HPDE6-E6E7 (cell line): ENCODE measurements at regions not wholly inside any gene's neighbourhood (a gene's known extent, or its start where the extent isn't known, plus 50 kb on each side); places are given as distances from the start of the nearest gene placed in this dataset.
A peak's percentile ranks its signal among the peaks of the same experiment; 100 is the strongest.

Experiments
- DNase-seq: peaks from one replicate; pipeline ENCODE4 v3.0.0; 2011; ENCODE audit warnings: missing footprints; ENCODE audit errors: extremely low spot score

GRCh38 chr16:72332926-72333325 lies 161.0 kb upstream of the PMFBP1 start:
- DNase-seq, result no peak

DNA sequence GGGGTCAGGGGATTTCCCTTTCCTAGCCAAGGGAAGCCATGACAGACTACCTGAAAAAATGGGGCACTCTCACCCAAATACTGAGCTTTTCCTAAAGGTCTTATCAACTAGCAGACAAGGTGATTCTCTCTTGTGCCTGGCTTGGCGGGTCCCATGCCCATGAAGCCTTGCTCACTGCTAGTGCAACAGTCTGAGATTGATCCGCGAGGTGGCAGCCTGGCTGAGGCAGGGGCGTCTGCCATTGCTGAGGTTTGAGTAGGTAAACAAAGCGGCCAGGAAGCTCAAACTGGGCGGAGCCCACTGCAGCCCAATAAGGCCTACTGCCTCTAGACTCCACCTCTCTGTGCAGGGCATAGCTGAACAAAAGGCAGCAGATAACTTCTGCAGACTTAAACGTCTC lies 152.6 kb upstream of the PMFBP1 start:
- no peak for DNase-seq

DNA sequence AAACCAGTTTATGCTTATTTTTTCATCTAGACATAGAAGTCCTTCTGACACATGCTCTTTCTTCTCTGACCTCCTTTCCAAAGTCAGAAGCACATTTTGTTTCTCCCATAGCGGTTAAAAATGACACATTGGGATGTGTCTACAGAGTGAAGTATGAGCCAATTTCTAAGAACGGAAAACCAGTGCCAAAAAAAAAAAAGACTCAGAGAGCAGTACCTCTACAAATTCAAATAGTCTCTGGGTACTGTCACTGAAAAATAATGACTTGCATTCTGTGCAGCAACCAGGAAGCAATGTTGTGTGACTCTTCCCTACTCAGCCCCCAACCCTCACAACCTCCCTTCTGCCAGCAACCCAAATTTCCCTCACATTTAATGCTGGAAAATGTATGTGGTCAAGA lies 145.5 kb upstream of the PMFBP1 start:
- no peak for DNase-seq

- no peak for DNase-seq
These were observed 141.9 kb upstream of the PMFBP1 start for GRCh38 chr16:72313903-72314302.

DNA sequence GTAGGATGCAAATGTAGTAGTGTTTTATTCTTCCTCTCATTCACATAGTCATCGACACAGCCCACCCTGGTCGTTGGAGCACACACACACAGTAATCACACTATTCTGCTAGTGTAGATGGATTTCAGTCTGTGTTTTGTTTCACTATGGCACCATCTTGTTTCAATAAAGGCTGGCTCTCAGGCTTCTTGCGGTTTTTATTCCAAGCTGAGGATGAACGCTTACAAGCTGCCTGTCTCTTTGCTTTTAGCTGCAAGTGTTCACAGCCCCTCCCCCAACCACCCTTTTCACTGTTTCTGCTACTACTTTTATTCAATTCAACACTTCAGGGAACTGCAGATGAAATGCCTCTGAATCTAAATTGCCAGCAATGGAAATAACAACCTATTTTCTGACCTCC lies 140.9 kb upstream of the PMFBP1 start:
- DNase-seq, result no peak

DNA sequence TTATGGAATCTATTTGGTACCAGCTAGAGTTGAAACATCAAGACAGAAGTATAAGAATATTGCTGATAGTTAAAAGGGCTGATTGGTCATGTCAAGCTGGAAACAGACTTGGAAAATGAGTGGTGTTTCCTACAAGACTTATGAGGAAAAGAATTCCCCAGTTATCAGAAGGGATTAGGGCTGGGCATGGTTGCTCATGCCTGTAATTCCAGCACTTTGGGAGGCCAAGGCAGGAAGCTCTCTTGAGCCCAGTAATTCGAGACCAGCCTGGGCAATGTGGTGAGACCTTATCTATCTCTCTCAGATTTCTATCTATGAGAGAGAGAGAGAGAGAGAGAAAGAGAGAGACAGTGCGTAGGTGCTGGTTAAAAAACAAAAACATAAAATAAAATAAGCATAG lies 139.5 kb upstream of the PMFBP1 start:
- no peak for DNase-seq

- no peak for DNase-seq
These were observed 137.0 kb upstream of the PMFBP1 start for GRCh38 chr16:72309001-72309400.

DNA sequence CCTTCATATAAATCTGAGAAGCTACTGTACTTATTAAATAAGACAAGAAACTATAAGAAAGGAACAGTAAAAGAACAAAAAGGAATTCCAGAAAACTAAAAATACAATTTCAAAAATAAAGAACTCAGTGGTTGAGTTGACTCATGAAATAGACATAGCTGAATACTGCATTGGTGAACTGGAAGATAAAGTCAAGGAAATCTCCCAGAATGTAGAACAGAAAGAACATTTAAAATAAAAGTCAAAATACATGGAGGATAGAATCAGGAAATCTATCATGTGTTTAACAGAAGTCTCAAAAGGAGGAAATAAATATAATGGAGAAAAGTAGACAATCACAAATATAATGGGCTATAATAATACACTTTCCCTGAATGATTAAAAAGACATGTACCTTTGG lies 136.4 kb upstream of the PMFBP1 start:
- DNase-seq, result no peak

DNA sequence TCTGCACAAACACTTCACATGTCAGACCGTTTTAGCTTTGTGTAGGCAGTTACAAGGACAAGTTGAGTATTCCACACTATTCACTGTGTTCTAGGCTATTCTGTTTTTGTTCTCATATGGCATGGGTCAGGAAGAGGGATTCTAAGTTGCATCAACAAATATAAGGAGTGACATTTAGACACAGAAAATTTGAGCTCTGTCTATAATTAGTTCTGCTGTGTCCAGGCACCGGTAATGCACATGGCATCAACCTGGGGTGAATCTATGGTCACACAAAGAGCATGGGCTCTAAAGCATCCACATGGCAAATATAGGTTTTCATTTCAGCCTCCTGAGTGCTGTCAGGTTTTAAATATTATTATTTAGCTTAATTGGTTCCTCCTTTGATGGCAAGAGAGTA lies 130.4 kb upstream of the PMFBP1 start:
- no peak for DNase-seq

DNA sequence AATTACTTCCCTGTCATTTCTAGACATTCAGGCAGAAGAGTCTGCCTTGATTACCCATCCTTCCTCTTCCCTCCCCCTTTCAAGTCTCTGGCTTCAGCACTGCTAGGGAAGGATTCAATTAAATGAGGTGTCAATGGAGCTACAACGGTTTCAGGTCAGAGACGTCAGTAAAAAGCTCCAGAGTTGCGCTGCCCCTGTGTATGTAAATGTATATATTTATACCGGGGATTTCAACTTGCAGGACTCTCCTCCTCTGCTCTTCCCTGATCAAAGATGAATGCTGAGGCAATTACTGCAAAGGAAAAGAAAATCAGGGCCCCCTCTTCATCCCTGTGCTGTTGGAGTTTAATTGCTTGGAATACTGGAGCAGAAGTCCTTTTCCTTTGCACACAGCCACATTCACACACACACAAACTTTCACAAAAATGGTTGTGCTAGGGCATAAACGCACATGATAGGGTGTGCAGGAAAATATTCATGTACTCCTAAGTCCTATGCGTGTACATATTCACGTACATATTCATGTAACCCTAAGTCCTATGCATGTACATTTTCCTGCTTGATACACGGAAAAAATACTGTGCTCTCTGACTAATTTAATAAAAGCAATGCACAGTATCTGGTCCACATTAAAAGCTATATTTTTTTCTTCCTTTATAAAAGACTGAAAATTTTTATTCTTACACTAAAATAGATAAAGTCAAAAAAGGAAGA lies 129.7 kb upstream of the PMFBP1 start:
- no peak for DNase-seq

- DNase-seq, result no peak
These were observed 128.9 kb upstream of the PMFBP1 start for GRCh38 chr16:72300892-72301291.

GRCh38 chr16:72299684-72300243 lies 127.8 kb upstream of the PMFBP1 start:
- DNase-seq, result no peak

GRCh38 chr16:72298961-72299360 lies 127.0 kb upstream of the PMFBP1 start:
- no peak for DNase-seq

DNA sequence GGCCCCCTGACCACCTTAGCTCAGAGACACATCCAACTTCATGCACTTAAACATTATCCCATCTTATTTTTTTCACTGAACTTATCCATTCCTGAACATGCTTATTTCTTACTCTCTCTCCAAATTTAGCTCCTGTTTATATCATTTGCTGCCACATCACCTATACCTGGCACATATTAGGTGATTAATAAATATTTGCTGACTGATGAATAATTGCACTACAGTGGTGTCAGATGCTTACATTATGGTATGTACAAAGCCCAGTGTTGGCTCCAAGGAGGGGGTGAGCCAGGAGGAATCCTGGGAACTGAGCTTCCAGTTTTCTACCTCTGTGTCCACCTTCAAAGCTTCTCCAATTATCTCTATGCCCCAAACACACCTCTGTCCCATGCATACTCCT lies 124.0 kb upstream of the PMFBP1 start:
- no peak for DNase-seq

DNA sequence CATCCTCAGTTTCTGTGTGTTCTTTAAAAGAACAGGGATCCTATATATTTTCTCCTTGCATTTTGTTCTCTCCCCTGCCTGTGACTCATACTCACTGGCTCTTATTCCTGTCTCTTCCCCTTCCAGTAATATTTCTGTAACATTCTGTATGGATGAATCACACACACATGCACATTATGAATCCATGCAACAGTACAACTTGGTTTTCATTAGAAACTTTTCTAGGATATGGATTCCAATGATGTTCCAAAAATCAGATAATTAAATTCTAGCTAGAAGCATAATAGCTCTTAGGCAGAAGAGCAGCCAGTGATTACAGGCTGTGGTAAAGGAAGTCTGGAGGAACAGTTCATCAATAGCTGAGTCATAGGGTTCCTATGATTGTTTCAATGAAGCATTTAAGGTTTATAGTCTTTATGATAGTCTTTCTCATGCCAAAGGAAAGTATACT lies 119.6 kb upstream of the PMFBP1 start:
- DNase-seq, result peak; percentile 80

- DNase-seq, result no peak
These were observed 119.2 kb upstream of the PMFBP1 start for GRCh38 chr16:72291121-72291520.

DNA sequence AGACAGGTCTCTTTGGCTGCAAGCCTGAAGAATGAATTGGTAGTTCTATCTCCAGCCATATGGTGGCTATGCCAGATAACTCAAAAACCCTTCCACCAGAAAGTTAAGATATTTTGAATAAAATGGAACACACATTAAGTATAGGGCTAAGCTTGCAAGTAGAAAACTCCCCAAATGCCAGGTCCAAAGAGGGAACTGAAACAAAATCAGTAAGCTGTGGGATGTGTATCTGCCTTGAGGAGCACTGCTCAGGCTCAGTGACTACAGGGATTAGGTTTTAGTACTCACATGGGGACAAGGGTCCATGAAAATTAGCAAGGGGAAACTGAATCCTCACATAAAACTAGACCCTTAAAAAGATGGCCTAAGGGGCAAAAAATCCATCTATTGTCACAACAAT lies 115.7 kb upstream of the PMFBP1 start:
- DNase-seq, result no peak

- DNase-seq, result no peak
These were observed 115.1 kb upstream of the PMFBP1 start for GRCh38 chr16:72286936-72287620.

DNA sequence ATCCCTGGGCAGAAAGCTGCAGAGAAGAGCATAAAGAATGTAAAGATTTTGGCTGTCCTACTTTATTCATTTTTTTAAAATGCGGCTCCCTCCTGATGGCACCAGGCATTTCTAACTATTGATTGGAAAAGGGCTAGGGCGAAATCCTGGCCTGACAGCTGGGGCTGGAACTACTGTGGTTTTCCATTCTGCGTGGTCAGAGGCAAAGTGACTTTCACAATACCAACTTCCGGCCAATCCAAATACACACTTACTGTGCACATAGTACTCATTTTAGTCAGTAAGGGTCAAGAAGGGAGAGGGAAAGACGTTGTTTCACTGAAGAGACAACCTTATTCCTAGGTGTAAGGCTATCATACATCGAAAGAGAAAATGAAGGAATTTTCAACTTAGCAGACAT lies 113.8 kb upstream of the PMFBP1 start:
- no peak for DNase-seq

GRCh38 chr16:72285324-72285723 lies 113.4 kb upstream of the PMFBP1 start:
- no peak for DNase-seq

DNA sequence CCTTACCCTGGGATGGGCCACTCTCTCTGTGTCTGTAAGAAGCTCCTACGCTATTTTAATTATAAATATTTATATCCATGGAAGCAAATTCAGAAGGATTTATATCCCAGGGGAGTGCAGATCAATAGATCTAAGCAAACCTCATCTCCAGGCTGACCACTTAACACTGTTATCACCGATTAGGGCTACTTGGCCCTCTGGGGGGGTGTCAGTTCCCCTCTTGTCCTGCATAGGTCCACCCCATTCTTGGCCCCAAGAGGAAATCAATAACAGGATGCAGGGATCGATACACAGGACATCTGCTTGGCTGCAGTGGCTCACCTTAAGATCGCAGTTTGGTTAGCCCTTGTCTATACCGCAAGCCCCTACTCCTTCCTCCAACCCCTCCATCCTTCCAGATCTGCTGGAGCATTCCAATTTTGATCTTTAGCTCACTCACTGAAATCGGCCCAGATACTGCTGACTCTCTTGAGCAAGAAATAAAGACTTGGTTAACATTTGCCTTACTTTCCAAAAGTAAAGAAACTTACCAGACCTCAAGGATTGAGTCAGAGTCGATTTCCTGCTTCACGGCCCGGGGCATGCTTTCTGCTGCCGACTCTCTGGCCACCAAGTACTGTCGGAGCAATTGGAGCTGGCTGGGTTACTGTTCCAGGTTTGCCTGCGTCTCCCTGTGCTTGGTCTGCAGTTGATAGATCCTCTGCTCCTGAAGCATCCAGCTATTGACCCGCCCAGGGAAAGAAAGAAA lies 112.3 kb upstream of the PMFBP1 start:
- DNase-seq, result no peak

DNA sequence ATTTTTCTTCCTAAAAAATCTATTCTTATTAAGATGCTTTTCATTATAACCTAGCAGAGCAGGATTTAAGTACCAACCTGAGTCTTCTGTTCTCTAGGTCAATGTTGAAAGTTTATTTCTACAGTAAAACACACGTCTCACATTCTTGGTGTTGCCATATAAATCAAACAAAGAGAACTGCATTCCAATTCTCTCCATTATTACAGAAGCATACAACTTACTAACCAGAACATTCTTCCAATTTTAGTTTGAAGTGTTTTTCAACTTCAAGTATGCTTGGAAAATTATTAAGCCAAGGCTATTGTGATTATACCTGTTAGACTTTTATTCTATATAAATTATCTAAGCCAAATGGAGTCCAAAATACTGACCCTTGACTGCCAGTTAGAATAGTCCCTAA lies 110.4 kb upstream of the PMFBP1 start:
- DNase-seq, result no peak

DNA sequence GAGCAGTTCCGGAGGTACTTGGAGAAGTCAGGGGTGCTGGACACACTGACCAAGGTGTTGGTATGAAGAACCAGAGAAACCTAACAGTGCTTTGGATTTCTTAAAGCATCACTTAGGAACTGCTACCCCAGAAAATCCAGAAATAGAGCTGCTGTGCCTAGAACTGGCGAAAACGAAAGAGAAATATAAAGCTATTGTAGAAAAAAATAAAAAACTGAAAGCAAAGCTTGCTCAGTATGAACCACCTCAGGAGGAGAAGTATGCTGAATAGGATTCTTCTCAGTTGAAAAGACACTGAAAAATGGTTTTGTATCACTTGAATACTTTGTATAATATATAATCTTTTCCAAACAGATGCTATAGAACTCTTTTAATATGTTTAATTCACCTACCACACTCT lies 106.3 kb upstream of the PMFBP1 start:
- DNase-seq, result no peak
